ENCODE measurements at regions not wholly inside any gene's neighbourhood (a gene's known extent, or its start where the extent isn't known, plus 50 kb on each side); places are given as distances from the start of the nearest gene placed in this dataset.

GRCh38 chr2:134178138-134178877, 75.6 kb upstream of the MGAT5 start:
- H3K9ac ChIP-seq (ENCODE audit: low read depth, low read length), result no peak overlapping the region
- no peak overlapping the region for H3K27ac ChIP-seq (ENCODE audit: low read depth, low read length)
- WGBS, result 76% methylated on average over 3 of the region's 3 CpGs

GRCh38 chr2:134181219-134181618, 72.7 kb upstream of the MGAT5 start:
- no peaks in the 10 kb centered on the region for H3K27me3 ChIP-seq (ENCODE audit: insufficient read depth, low read length)
- H3K4me3 ChIP-seq (ENCODE audit: low read length), result no peak overlapping the region
- H3K36me3 ChIP-seq (ENCODE audit: insufficient read depth, low read length), result no peaks in the 10 kb centered on the region
- no peaks in the 10 kb centered on the region for H3K9me3 ChIP-seq (ENCODE audit: insufficient read depth, low read depth, low read length)
- H3K9ac ChIP-seq (ENCODE audit: low read depth, low read length), result no peak overlapping the region
- WGBS, result 96% methylated on average over 5 of the region's 5 CpGs
- H3K4me1 ChIP-seq (ENCODE audit: insufficient read depth, low read length), result peaks cover 18% of the 10 kb centered on the region
- no peak overlapping the region for H3K27ac ChIP-seq (ENCODE audit: low read depth, low read length)

More at GRCh38 chr2:134178138-134178877, 75.6 kb upstream of the MGAT5 start:
- Histone ChIP-seq H3K27me3 (ENCODE audit: insufficient read depth, low read length) (no peaks in the 10 kb centered on the region), H3K4me1 (ENCODE audit: insufficient read depth, low read length) (peaks cover 13% of the 10 kb centered on the region), H3K36me3 (ENCODE audit: insufficient read depth, low read length) (no peaks in the 10 kb centered on the region), H3K4me3 (ENCODE audit: low read length) (no peak overlapping the region), H3K9me3 (ENCODE audit: insufficient read depth, low read depth, low read length) (no peaks in the 10 kb centered on the region)

- Histone ChIP-seq H3K27ac (ENCODE audit: low read depth, low read length) (no peak overlapping the region), H3K4me1 (ENCODE audit: insufficient read depth, low read length) (peaks cover 8% of the 10 kb centered on the region), H3K27me3 (ENCODE audit: insufficient read depth, low read length) (no peaks in the 10 kb centered on the region), H3K9ac (ENCODE audit: low read depth, low read length) (no peak overlapping the region), H3K36me3 (ENCODE audit: insufficient read depth, low read length) (no peaks in the 10 kb centered on the region), H3K9me3 (ENCODE audit: insufficient read depth, low read depth, low read length) (no peaks in the 10 kb centered on the region), H3K4me3 (ENCODE audit: low read length) (no peak overlapping the region)
- 95% methylated on average over 8 of the region's 9 CpGs for WGBS
These were observed 70.2 kb upstream of the MGAT5 start for GRCh38 chr2:134183679-134184078.

GRCh38 chr2:134185639-134186038, 68.2 kb upstream of the MGAT5 start:
- no peak overlapping the region for H3K9ac ChIP-seq (ENCODE audit: low read depth, low read length)
- no peaks in the 10 kb centered on the region for H3K36me3 ChIP-seq (ENCODE audit: insufficient read depth, low read length)
- H3K4me1 ChIP-seq (ENCODE audit: insufficient read depth, low read length), result 0 out of 2 replicates have a peak, but pooled peaks cover 5% of the 10 kb centered on the region
- H3K27me3 ChIP-seq (ENCODE audit: insufficient read depth, low read length), result no peaks in the 10 kb centered on the region
- H3K9me3 ChIP-seq (ENCODE audit: insufficient read depth, low read depth, low read length), result no peaks in the 10 kb centered on the region
- no peak overlapping the region for H3K4me3 ChIP-seq (ENCODE audit: low read length)
- no peak overlapping the region for H3K27ac ChIP-seq (ENCODE audit: low read depth, low read length)
- 91% methylated on average over 4 of the region's 4 CpGs for WGBS

- Histone ChIP-seq H3K27me3 (ENCODE audit: insufficient read depth, low read length) (no peaks in the 10 kb centered on the region), H3K9ac (ENCODE audit: low read depth, low read length) (no peak overlapping the region), H3K27ac (ENCODE audit: low read depth, low read length) (no peak overlapping the region), H3K9me3 (ENCODE audit: insufficient read depth, low read depth, low read length) (no peaks in the 10 kb centered on the region), H3K4me1 (ENCODE audit: insufficient read depth, low read length) (peaks cover 9% of the 10 kb centered on the region; the same call in 1 of the 2 replicates), H3K36me3 (ENCODE audit: insufficient read depth, low read length) (no peaks in the 10 kb centered on the region), H3K4me3 (ENCODE audit: low read length) (no peak overlapping the region)
- 94% methylated on average over 6 of the region's 6 CpGs for WGBS
These were observed 64.7 kb upstream of the MGAT5 start for GRCh38 chr2:134189009-134189720.

- Histone ChIP-seq H3K4me3 (ENCODE audit: low read length) (no peak overlapping the region), H3K27me3 (ENCODE audit: insufficient read depth, low read length) (no peaks in the 10 kb centered on the region), H3K4me1 (ENCODE audit: insufficient read depth, low read length) (peaks cover 5% of the 10 kb centered on the region; the same call in 1 of the 2 replicates), H3K9me3 (ENCODE audit: insufficient read depth, low read depth, low read length) (no peaks in the 10 kb centered on the region), H3K36me3 (ENCODE audit: insufficient read depth, low read length) (no peaks in the 10 kb centered on the region), H3K9ac (ENCODE audit: low read depth, low read length) (no peak overlapping the region), H3K27ac (ENCODE audit: low read depth, low read length) (no peak overlapping the region)
- WGBS, result 98% methylated on average over 4 of the region's 4 CpGs
These were observed 63.6 kb upstream of the MGAT5 start for GRCh38 chr2:134190062-134190806.

- Histone ChIP-seq H3K36me3 (ENCODE audit: insufficient read depth, low read length) (no peaks in the 10 kb centered on the region), H3K27me3 (ENCODE audit: insufficient read depth, low read length) (no peaks in the 10 kb centered on the region), H3K4me3 (ENCODE audit: low read length) (no peak overlapping the region), H3K27ac (ENCODE audit: low read depth, low read length) (no peak overlapping the region), H3K9me3 (ENCODE audit: insufficient read depth, low read depth, low read length) (no peaks in the 10 kb centered on the region), H3K9ac (ENCODE audit: low read depth, low read length) (no peak overlapping the region), H3K4me1 (ENCODE audit: insufficient read depth, low read length) (peaks cover 4% of the 10 kb centered on the region; the same call in 1 of the 2 replicates)
- WGBS, result 94% methylated on average over 8 of the region's 8 CpGs
These were observed 63.1 kb upstream of the MGAT5 start for GRCh38 chr2:134190807-134191203.

GRCh38 chr2:134191835-134192234, 62.0 kb upstream of the MGAT5 start:
- Histone ChIP-seq H3K4me3 (ENCODE audit: low read length) (no peak overlapping the region), H3K36me3 (ENCODE audit: insufficient read depth, low read length) (no peaks in the 10 kb centered on the region), H3K9ac (ENCODE audit: low read depth, low read length) (no peak overlapping the region), H3K27ac (ENCODE audit: low read depth, low read length) (no peak overlapping the region), H3K9me3 (ENCODE audit: insufficient read depth, low read depth, low read length) (no peaks in the 10 kb centered on the region), H3K27me3 (ENCODE audit: insufficient read depth, low read length) (no peaks in the 10 kb centered on the region), H3K4me1 (ENCODE audit: insufficient read depth, low read length) (peaks cover 4% of the 10 kb centered on the region; the same call in 1 of the 2 replicates)
- 96% methylated on average over 30 of the region's 36 CpGs for WGBS

GRCh38 chr2:134193006-134193405, 60.9 kb upstream of the MGAT5 start:
- peaks cover 4% of the 10 kb centered on the region; the same call in 1 of the 2 replicates for H3K4me1 ChIP-seq (ENCODE audit: insufficient read depth, low read length)
- whole genome bisulfite sequencing, result 94% methylated on average over 1 of the region's 1 CpG
- no peaks in the 10 kb centered on the region for H3K27me3 ChIP-seq (ENCODE audit: insufficient read depth, low read length)
- no peak overlapping the region for H3K4me3 ChIP-seq (ENCODE audit: low read length)
- no peak overlapping the region for H3K27ac ChIP-seq (ENCODE audit: low read depth, low read length)
- H3K9me3 ChIP-seq (ENCODE audit: insufficient read depth, low read depth, low read length), result no peaks in the 10 kb centered on the region
- H3K36me3 ChIP-seq (ENCODE audit: insufficient read depth, low read length), result no peaks in the 10 kb centered on the region
- H3K9ac ChIP-seq (ENCODE audit: low read depth, low read length), result no peak overlapping the region

GRCh38 chr2:134194519-134194918, 59.4 kb upstream of the MGAT5 start:
- Histone ChIP-seq H3K27ac (ENCODE audit: low read depth, low read length) (no peak overlapping the region), H3K4me1 (ENCODE audit: insufficient read depth, low read length) (peaks cover 5% of the 10 kb centered on the region), H3K36me3 (ENCODE audit: insufficient read depth, low read length) (no peaks in the 10 kb centered on the region), H3K4me3 (ENCODE audit: low read length) (no peak overlapping the region), H3K9ac (ENCODE audit: low read depth, low read length) (no peak overlapping the region), H3K27me3 (ENCODE audit: insufficient read depth, low read length) (no peaks in the 10 kb centered on the region), H3K9me3 (ENCODE audit: insufficient read depth, low read depth, low read length) (no peaks in the 10 kb centered on the region)
- 96% methylated on average over 3 of the region's 5 CpGs for WGBS

- H3K27ac ChIP-seq (ENCODE audit: low read depth, low read length), result no peak overlapping the region
- H3K9me3 ChIP-seq (ENCODE audit: insufficient read depth, low read depth, low read length), result no peaks in the 10 kb centered on the region
- WGBS, result 97% methylated on average over 5 of the region's 6 CpGs
- H3K4me1 ChIP-seq (ENCODE audit: insufficient read depth, low read length), result peaks cover 8% of the 10 kb centered on the region
- H3K4me3 ChIP-seq (ENCODE audit: low read length), result no peak overlapping the region
- H3K36me3 ChIP-seq (ENCODE audit: insufficient read depth, low read length), result no peaks in the 10 kb centered on the region
- no peaks in the 10 kb centered on the region for H3K27me3 ChIP-seq (ENCODE audit: insufficient read depth, low read length)
- no peak overlapping the region for H3K9ac ChIP-seq (ENCODE audit: low read depth, low read length)
These were observed 58.5 kb upstream of the MGAT5 start for GRCh38 chr2:134195341-134195740.
